ENCODE measurements at regions not wholly inside any gene's neighbourhood (a gene's known extent, or its start where the extent isn't known, plus 50 kb on each side); places are given as distances from the start of the nearest gene placed in this dataset.

- TF ChIP-seq CTCF (IDR thresholded peaks at IDR 0.05), result no peak
- TF ChIP-seq POLR2AphosphoS5 (IDR thresholded peaks at IDR 0.05; ENCODE audit: low read depth, low read length), result no peak
Observed at GRCh38 chr2:139369423-139370409, 589.5 kb upstream of the NXPH2 start.
